Mesothelial cell of epicardium (in vitro differentiated cells): ENCODE measurements at regions not wholly inside any gene's neighbourhood (a gene's known extent, or its start where the extent isn't known, plus 50 kb on each side); places are given as distances from the start of the nearest gene placed in this dataset.

Experiments used
- DNase-seq, 2 experiments: peaks; one replicate each; pipeline ENCODE4 v3.0.0; 2021; ENCODE audit warnings: low spot score in 2 of 2; ENCODE audit not compliant: unreplicated experiment in 2 of 2
- H3K27ac Mint-ChIP-seq: 2 replicates; pipeline ENCODE4 v1.8.0; 2021; ENCODE audit warnings: mixed read lengths
- H3K27me3 Mint-ChIP-seq: 2 replicates; pipeline ENCODE4 v1.8.0; 2021; ENCODE audit warnings: low read depth, mixed read lengths
- H3K36me3 Mint-ChIP-seq: 2 replicates; pipeline ENCODE4 v1.8.0; 2021; ENCODE audit warnings: mixed read lengths
- H3K4me1 Mint-ChIP-seq: 2 replicates; pipeline ENCODE4 v1.8.0; 2021; ENCODE audit warnings: mixed read lengths
- H3K4me3 Mint-ChIP-seq: 2 replicates; pipeline ENCODE4 v1.8.0; 2021; ENCODE audit warnings: mild to moderate bottlenecking, moderate library complexity, mixed read lengths
- H3K9me3 Mint-ChIP-seq: 2 replicates; pipeline ENCODE4 v1.8.0; 2021; ENCODE audit warnings: mixed read lengths
- CTCF ChIP-seq: fragments of 200-600 bp; sonication (generic); IDR thresholded peaks from one replicate; pipeline ENCODE4 v1.5.0; 2021; ENCODE audit warnings: antibody characterized with exemption; ENCODE audit not compliant: unreplicated experiment

- Mint-ChIP-seq H3K9me3 (no peaks in the 10 kb centered on the region), H3K27me3 (no peaks in the 10 kb centered on the region), H3K27ac (no peak overlapping the region), H3K4me1 (peaks cover 8% of the 10 kb centered on the region), H3K4me3 (no peak overlapping the region), H3K36me3 (no peaks in the 10 kb centered on the region)
- DNase-seq: no peak
- TF ChIP-seq CTCF: no peak
Measured at GRCh38 chr2:21633911-21634310, 510.1 kb downstream of the TDRD15 start.

GRCh38 chr2:21640046-21640445 lies 516.3 kb downstream of the TDRD15 start:
- Mint-ChIP-seq H3K4me1 (peaks cover 27% of the 10 kb centered on the region), H3K36me3 (no peaks in the 10 kb centered on the region), H3K9me3 (no peaks in the 10 kb centered on the region), H3K27me3 (no peaks in the 10 kb centered on the region), H3K27ac (no peak overlapping the region), H3K4me3 (no peak overlapping the region)
- no peak for DNase-seq
- TF ChIP-seq CTCF: no peak

- Mint-ChIP-seq H3K4me1 (peaks cover 28% of the 10 kb centered on the region), H3K27ac (no peak overlapping the region), H3K36me3 (no peaks in the 10 kb centered on the region), H3K27me3 (no peaks in the 10 kb centered on the region), H3K9me3 (no peaks in the 10 kb centered on the region), H3K4me3 (no peak overlapping the region)
- DNase-seq: no peak
- TF ChIP-seq CTCF: no peak
Measured at GRCh38 chr2:21642647-21643046, 518.9 kb downstream of the TDRD15 start.

- H3K4me1 Mint-ChIP-seq: peaks cover 28% of the 10 kb centered on the region
- no peak for TF ChIP-seq CTCF
- H3K9me3 Mint-ChIP-seq: no peaks in the 10 kb centered on the region
- peak overlapping the region; percentile 13 for H3K27ac Mint-ChIP-seq
- no peaks in the 10 kb centered on the region for H3K36me3 Mint-ChIP-seq
- DNase-seq: no peak
- H3K4me3 Mint-ChIP-seq: no peak overlapping the region
- no peaks in the 10 kb centered on the region for H3K27me3 Mint-ChIP-seq
Measured at GRCh38 chr2:21643180-21643579, 519.4 kb downstream of the TDRD15 start.

- H3K27ac Mint-ChIP-seq: no peak overlapping the region
- TF ChIP-seq CTCF: no peak
- H3K4me3 Mint-ChIP-seq: no peak overlapping the region
- no peaks in the 10 kb centered on the region for H3K36me3 Mint-ChIP-seq
- H3K27me3 Mint-ChIP-seq: no peaks in the 10 kb centered on the region
- peaks cover 28% of the 10 kb centered on the region for H3K4me1 Mint-ChIP-seq
- H3K9me3 Mint-ChIP-seq: no peaks in the 10 kb centered on the region
- no peak for DNase-seq
Measured at GRCh38 chr2:21644266-21644665, 520.5 kb downstream of the TDRD15 start.

GRCh38 chr2:21646345-21646744 lies 522.6 kb downstream of the TDRD15 start:
- no peak for DNase-seq
- Mint-ChIP-seq H3K4me3 (no peak overlapping the region), H3K27me3 (no peaks in the 10 kb centered on the region), H3K4me1 (peaks cover 30% of the 10 kb centered on the region), H3K36me3 (no peaks in the 10 kb centered on the region), H3K27ac (no peak overlapping the region), H3K9me3 (no peaks in the 10 kb centered on the region)
- no peak for TF ChIP-seq CTCF
